K562 (cell line): ENCODE measurements at regions not wholly inside any gene's neighbourhood (a gene's known extent, or its start where the extent isn't known, plus 50 kb on each side); places are given as distances from the start of the nearest gene placed in this dataset.

Source experiments
- CREB3 ChIP-seq: fragments of 450-650 bp; conservative IDR thresholded peaks from 2 replicates; pipeline ENCODE4 v1.6.1; 2016; ENCODE audit warnings: missing genetic modification characterization, low read depth, mild to moderate bottlenecking, missing compliant biosample characterization, moderate library complexity
- FOXK2 ChIP-seq, 2 experiments: fragments of 450-650 bp; IDR thresholded peaks in 1 of 2; conservative IDR thresholded peaks in 1 of 2; 2 replicates each; pipeline ENCODE4 v1.6.1; 2016; ENCODE audit warnings: low read depth in 2 of 2, mild to moderate bottlenecking in 1 of 2
- HSF4 ChIP-seq: fragments of 250-450 bp; sonication (Bioruptor Pico); IDR thresholded peaks from 2 replicates; pipeline ENCODE4 v2.1.2; 2022; ENCODE audit warnings: mild to moderate bottlenecking, moderate library complexity, borderline replicate concordance
- MCM5 ChIP-seq: fragments of 450-650 bp; IDR thresholded peaks from 2 replicates; pipeline ENCODE4 v1.6.1; 2016; ENCODE audit warnings: low read depth
- MLLT1 ChIP-seq, 2 experiments: fragments of 450-650 bp; IDR thresholded peaks; 2 replicates each; pipeline ENCODE4 v1.6.1; 2016
- TEAD4 ChIP-seq, 2 experiments: sonication (generic) in 1 of 2; formaldehyde crosslinking in 1 of 2; IDR thresholded peaks; 2 replicates each; pipeline versions ENCODE4 v1.6.1 to v1.8.0; 2012 to 2022; ENCODE audit warnings: borderline replicate concordance in 1 of 2, inconsistent platforms in 1 of 2, low read length in 1 of 2, mild to moderate bottlenecking in 1 of 2, missing genetic modification reagents in 1 of 2

GRCh38 chr15:95169541-95170459 is 938.4 kb downstream of the MCTP2 start (continued):
- TF ChIP-seq MLLT1 (IDR thresholded peaks at IDR 0.05) (0 out of 4 replicates have a peak, but pooled peaks of 1 of the 2 experiments have one; percentile 13), HSF4 (CRISPR knock-in tag) (no peak), FOXK2 (conservative IDR thresholded peaks at IDR 0.05 in 1 of 2, IDR thresholded peaks at IDR 0.05 in 1 of 2; ENCODE audit: low read depth in 2 of 2) (peak; percentile 21 to 31; a peak in 1 of 4 replicates), CREB3 (tag) (0 out of 2 replicates have a peak, but pooled peaks have one; percentile 57), TEAD4 (IDR thresholded peaks at IDR 0.05; ENCODE audit: low read length) (peak; percentile 29; the same call in 1 of the 2 replicates), TEAD4 (CRISPR knock-in tag; IDR thresholded peaks at IDR 0.05; ENCODE audit: borderline replicate concordance) (no peak), MCM5 (no peak)
